NCI-H69 (cell line): ENCODE measurements at regions not wholly inside any gene's neighbourhood (a gene's known extent, or its start where the extent isn't known, plus 50 kb on each side); places are given as distances from the start of the nearest gene placed in this dataset.

Source experiments
- DNase-seq: peaks from one replicate; lab custom pipeline; 2025; lab: John Stamatoyannopoulos, UW

GRCh38 chr4:124426279-124426678 is 286.3 kb downstream of the ANKRD50 start:
- no peak for DNase-seq

- peak; percentile 28 for DNase-seq
Measured at GRCh38 chr4:124427095-124427767, 285.3 kb downstream of the ANKRD50 start.

GRCh38 chr4:124428648-124429047 is 283.9 kb downstream of the ANKRD50 start:
- no peak for DNase-seq

- no peak for DNase-seq
Measured at GRCh38 chr4:124429746-124430250, 282.7 kb downstream of the ANKRD50 start.

GRCh38 chr4:124431653-124432192 is 280.8 kb downstream of the ANKRD50 start:
- DNase-seq, result no peak

- peak; percentile 17 for DNase-seq
Measured at GRCh38 chr4:124432500-124432899, 280.0 kb downstream of the ANKRD50 start.

GRCh38 chr4:124433044-124433443 is 279.5 kb downstream of the ANKRD50 start:
- DNase-seq, result no peak

GRCh38 chr4:124433500-124433899 is 279.0 kb downstream of the ANKRD50 start:
- peak; percentile 7 for DNase-seq

GRCh38 chr4:124435274-124435950 is 277.1 kb downstream of the ANKRD50 start:
- DNase-seq, result no peak

- no peak for DNase-seq
Measured at GRCh38 chr4:124437853-124438495, 274.6 kb downstream of the ANKRD50 start.

- DNase-seq, result no peak
Measured at GRCh38 chr4:124445071-124445470, 267.5 kb downstream of the ANKRD50 start.

- DNase-seq, result no peak
Measured at GRCh38 chr4:124449881-124450280, 262.7 kb downstream of the ANKRD50 start.

GRCh38 chr4:124450851-124451250 is 261.7 kb downstream of the ANKRD50 start:
- DNase-seq, result no peak

- no peak for DNase-seq
Measured at GRCh38 chr4:124454772-124455270, 257.7 kb downstream of the ANKRD50 start.

- DNase-seq, result no peak
Measured at GRCh38 chr4:124455671-124456070, 256.9 kb downstream of the ANKRD50 start.

GRCh38 chr4:124459196-124459940 is 253.2 kb downstream of the ANKRD50 start:
- no peak for DNase-seq

- no peak for DNase-seq
Measured at GRCh38 chr4:124459941-124460310, 252.6 kb downstream of the ANKRD50 start.

GRCh38 chr4:124461592-124461991 is 250.9 kb downstream of the ANKRD50 start:
- DNase-seq, result peak; percentile 3

- DNase-seq, result no peak
Measured at GRCh38 chr4:124462954-124463828, 249.3 kb downstream of the ANKRD50 start.

GRCh38 chr4:124464836-124465235 is 247.7 kb downstream of the ANKRD50 start:
- DNase-seq, result no peak

GRCh38 chr4:124468360-124468759 is 244.2 kb downstream of the ANKRD50 start:
- no peak for DNase-seq
